ENCODE measurements at regions not wholly inside any gene's neighbourhood (a gene's known extent, or its start where the extent isn't known, plus 50 kb on each side); places are given as distances from the start of the nearest gene placed in this dataset.

DNA sequence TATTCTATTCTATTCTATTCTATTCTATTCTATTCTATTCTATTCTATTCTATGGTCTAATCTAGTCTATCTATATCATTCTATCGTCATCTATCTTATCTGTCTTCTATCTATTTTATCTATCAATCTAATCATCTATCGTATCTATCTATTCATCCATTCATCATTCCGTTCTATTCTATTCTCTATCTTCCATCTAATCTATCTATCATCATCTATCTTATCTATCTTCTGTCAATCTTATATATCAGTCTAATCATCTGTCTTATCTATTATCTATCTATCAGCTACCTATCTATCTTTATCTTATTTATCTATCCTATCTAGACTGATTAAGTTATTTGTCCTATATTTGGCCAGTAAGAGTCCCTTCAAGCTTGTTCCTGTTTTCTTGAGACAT is 831.5 kb upstream of the TMEM132C start:
- FAIRE-seq, result no peak
- CTCF ChIA-PET, result no interaction called here

More for the DNA sequence above, 831.5 kb upstream of the TMEM132C start:
- Histone ChIP-seq H3K9me1 (replicated peaks; ENCODE audit: control insufficient read depth, extremely low read depth, insufficient read depth, low read length) (no peaks in the 10 kb centered on the region), H4K20me1 (replicated peaks; ENCODE audit: control insufficient read depth, extremely low read depth, insufficient read depth, low read length) (no peaks in the 10 kb centered on the region), H3K9ac (replicated peaks; ENCODE audit: extremely low read depth, insufficient read depth, low read length) (no peak overlapping the region), H2AFZ (ENCODE audit: low read depth, low read length) (no peak overlapping the region), H3K4me3 (replicated peaks in 1 of 3; ENCODE audit: insufficient read depth in 1 of 3, low read depth in 1 of 3, low read length in 3 of 3) (no peak overlapping the region), H3K27ac (ENCODE audit: insufficient read depth, low read depth, low read length) (no peak overlapping the region), H3K36me3 (ENCODE audit: control insufficient read depth in 2 of 2, extremely low read depth in 1 of 2, insufficient read depth in 2 of 2, low read length in 2 of 2) (no peaks in the 10 kb centered on the region), H3K9me3 (replicated peaks; ENCODE audit: control insufficient read depth, insufficient read depth, low read length) (peaks cover 12% of the 10 kb centered on the region), H3K4me2 (ENCODE audit: insufficient read depth, low read length) (no peak overlapping the region), H3K4me1 (ENCODE audit: control insufficient read depth, extremely low read depth, insufficient read depth, low read length) (no peaks in the 10 kb centered on the region), H3K27me3 (ENCODE audit: control insufficient read depth in 2 of 2, insufficient read depth in 2 of 2, low read length in 2 of 2) (no peaks in the 10 kb centered on the region), H3K79me2 (ENCODE audit: control insufficient read depth, insufficient read depth, low read length) (no peaks in the 10 kb centered on the region)
- BruUV-seq (replicated peaks), result no TSS peak
- TF ChIP-seq JUN (IDR thresholded peaks at IDR 0.05; ENCODE audit: borderline replicate concordance, insufficient read depth, insufficient read length, low read depth), result no peak
- TF ChIP-seq POLR2A (IDR thresholded peaks at IDR 0.05; ENCODE audit: low read depth, low read length), result no peak
- no peak for TF ChIP-seq POLR2AphosphoS5 (IDR thresholded peaks at IDR 0.05; ENCODE audit: insufficient read depth, low read depth, low read length)
- no peak for TF ChIP-seq GATA2 (IDR thresholded peaks at IDR 0.05; ENCODE audit: insufficient read depth, insufficient read length, low read depth, low read length)
- TF ChIP-seq MYC (IDR thresholded peaks at IDR 0.05; ENCODE audit: low read depth, low read length), result no peak
- TF ChIP-seq, protein P1, sequence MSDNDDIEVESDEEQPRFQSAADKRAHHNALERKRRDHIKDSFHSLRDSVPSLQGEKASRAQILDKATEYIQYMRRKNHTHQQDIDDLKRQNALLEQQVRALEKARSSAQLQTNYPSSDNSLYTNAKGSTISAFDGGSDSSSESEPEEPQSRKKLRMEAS (IDR thresholded peaks at IDR 0.05; ENCODE audit: insufficient read depth, insufficient read length), result no peak
- TF ChIP-seq, protein P2, sequence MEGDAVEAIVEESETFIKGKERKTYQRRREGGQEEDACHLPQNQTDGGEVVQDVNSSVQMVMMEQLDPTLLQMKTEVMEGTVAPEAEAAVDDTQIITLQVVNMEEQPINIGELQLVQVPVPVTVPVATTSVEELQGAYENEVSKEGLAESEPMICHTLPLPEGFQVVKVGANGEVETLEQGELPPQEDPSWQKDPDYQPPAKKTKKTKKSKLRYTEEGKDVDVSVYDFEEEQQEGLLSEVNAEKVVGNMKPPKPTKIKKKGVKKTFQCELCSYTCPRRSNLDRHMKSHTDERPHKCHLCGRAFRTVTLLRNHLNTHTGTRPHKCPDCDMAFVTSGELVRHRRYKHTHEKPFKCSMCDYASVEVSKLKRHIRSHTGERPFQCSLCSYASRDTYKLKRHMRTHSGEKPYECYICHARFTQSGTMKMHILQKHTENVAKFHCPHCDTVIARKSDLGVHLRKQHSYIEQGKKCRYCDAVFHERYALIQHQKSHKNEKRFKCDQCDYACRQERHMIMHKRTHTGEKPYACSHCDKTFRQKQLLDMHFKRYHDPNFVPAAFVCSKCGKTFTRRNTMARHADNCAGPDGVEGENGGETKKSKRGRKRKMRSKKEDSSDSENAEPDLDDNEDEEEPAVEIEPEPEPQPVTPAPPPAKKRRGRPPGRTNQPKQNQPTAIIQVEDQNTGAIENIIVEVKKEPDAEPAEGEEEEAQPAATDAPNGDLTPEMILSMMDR (IDR thresholded peaks at IDR 0.05; ENCODE audit: extremely low read depth in 1 of 2, insufficient read depth in 1 of 2, low read depth in 1 of 2, low read length in 2 of 2), result no peak
- no peak for TF ChIP-seq EZH2 (IDR thresholded peaks at IDR 0.05; ENCODE audit: borderline replicate concordance, low read depth, low read length, severe bottlenecking)
- TF ChIP-seq FOS (IDR thresholded peaks at IDR 0.05; ENCODE audit: borderline replicate concordance, insufficient read depth, low read length), result no peak
- intact Hi-C loops (cut with micrococcal nuclease), result no loop called here
- POLR2A ChIA-PET, result no interaction called here
- dilution Hi-C loops (cut with MboI; ENCODE audit: extremely low pct_ligation_motif_present, low sequenced_read_pairs), result no loop called here
- DNase-seq (ENCODE audit: low read depth, low spot score), result no peak

Measured in endothelial cell of umbilical vein (primary cell).